H9 (cell line): ENCODE measurements at regions not wholly inside any gene's neighbourhood (a gene's known extent, or its start where the extent isn't known, plus 50 kb on each side); places are given as distances from the start of the nearest gene placed in this dataset.

Experiments
- DNase-seq: peaks from one replicate; pipeline ENCODE4 v3.0.0-alpha.2; 2017
- H2AFZ ChIP-seq: one replicate; pipeline ENCODE4 v1.6.1; 2013; ENCODE audit warnings: mild to moderate bottlenecking, low read length, control low read depth, moderate library complexity
- H2AK5ac ChIP-seq: 2 replicates; pipeline ENCODE4 v1.6.1; 2013; ENCODE audit warnings: low read length, control low read depth, mixed read lengths; ENCODE audit not compliant: insufficient read length
- H2BK120ac ChIP-seq: one replicate; pipeline ENCODE4 v1.6.1; 2013; ENCODE audit warnings: low read depth, mild to moderate bottlenecking, low read length, control low read depth, inconsistent platforms; ENCODE audit not compliant: poor library complexity, severe bottlenecking
- H2BK12ac ChIP-seq: 2 replicates; pipeline ENCODE4 v1.6.1; 2013; ENCODE audit warnings: low read length, control low read depth, mixed read lengths, low read depth; ENCODE audit not compliant: insufficient read length
- H2BK15ac ChIP-seq: 2 replicates; pipeline ENCODE4 v1.6.1; 2013; ENCODE audit warnings: low read depth, low read length, control low read depth
- H2BK20ac ChIP-seq: one replicate; pipeline ENCODE4 v1.6.1; 2013; ENCODE audit warnings: low read depth, mild to moderate bottlenecking, low read length, control low read depth, inconsistent platforms; ENCODE audit not compliant: poor library complexity, severe bottlenecking
- H2BK5ac ChIP-seq: 2 replicates; pipeline ENCODE4 v1.6.1; 2013; ENCODE audit warnings: low read length, control low read depth, mixed read lengths; ENCODE audit not compliant: insufficient read length
- H3K14ac ChIP-seq: 2 replicates; pipeline ENCODE4 v1.6.1; 2013; ENCODE audit warnings: low read length, control low read depth; ENCODE audit not compliant: insufficient read depth
- H3K18ac ChIP-seq: 2 replicates; pipeline ENCODE4 v1.6.1; 2013; ENCODE audit warnings: low read depth, mild to moderate bottlenecking, mixed read lengths, low read length, control low read depth; ENCODE audit not compliant: insufficient read length
- H3K23ac ChIP-seq: 2 replicates; pipeline ENCODE4 v1.6.1; 2013; ENCODE audit warnings: low read length, control low read depth, mixed read lengths, low read depth; ENCODE audit not compliant: insufficient read length
- H3K23me2 ChIP-seq: 2 replicates; pipeline ENCODE4 v1.6.1; 2013; ENCODE audit warnings: low read depth, mild to moderate bottlenecking, mixed read lengths, low read length, control low read depth; ENCODE audit not compliant: insufficient read length, poor library complexity, severe bottlenecking
- H3K27ac ChIP-seq: 2 replicates; pipeline ENCODE4 v1.5.1; 2013; ENCODE audit warnings: low read length, control low read depth, mixed read lengths, low read depth; ENCODE audit not compliant: insufficient read length
- H3K27me3 ChIP-seq: 2 replicates; pipeline ENCODE4 v1.6.1; 2013; ENCODE audit warnings: low read length, control low read depth, inconsistent platforms; ENCODE audit not compliant: insufficient read depth
- H3K4ac ChIP-seq: 2 replicates; pipeline ENCODE4 v1.6.1; 2013; ENCODE audit warnings: low read depth, mild to moderate bottlenecking, control low read depth, inconsistent platforms, low read length, moderate library complexity
- H3K4me1 ChIP-seq: 2 replicates; pipeline ENCODE4 v1.6.1; 2013; ENCODE audit warnings: low read length, control low read depth, inconsistent platforms; ENCODE audit not compliant: insufficient read depth
- H3K4me2 ChIP-seq: 2 replicates; pipeline ENCODE4 v1.6.1; 2013; ENCODE audit warnings: low read length, control low read depth, mixed read lengths; ENCODE audit not compliant: insufficient read length, insufficient read depth
- H3K56ac ChIP-seq: 2 replicates; pipeline ENCODE4 v1.6.1; 2013; ENCODE audit warnings: low read depth, mild to moderate bottlenecking, mixed read lengths, low read length, control low read depth; ENCODE audit not compliant: insufficient read length
- H3K79me1 ChIP-seq: 2 replicates; pipeline ENCODE4 v1.6.1; 2013; ENCODE audit warnings: low read depth, mild to moderate bottlenecking, moderate library complexity, low read length, control low read depth, inconsistent platforms; ENCODE audit not compliant: insufficient read depth, poor library complexity, severe bottlenecking
- H3K79me2 ChIP-seq: 2 replicates; pipeline ENCODE4 v1.6.1; 2013; ENCODE audit warnings: low read length, control low read depth, inconsistent platforms; ENCODE audit not compliant: insufficient read depth
- H3K9ac ChIP-seq: 2 replicates; pipeline ENCODE4 v1.6.1; 2013; ENCODE audit warnings: low read length, control low read depth, mixed read lengths; ENCODE audit not compliant: insufficient read length; ENCODE audit errors: extremely low read depth
- H3K9me3 ChIP-seq: one replicate; pipeline ENCODE4 v1.6.1; 2013; ENCODE audit warnings: low read depth, low read length, inconsistent platforms; ENCODE audit not compliant: control insufficient read depth
- H3T11ph ChIP-seq: one replicate; pipeline ENCODE4 v1.6.1; 2013; ENCODE audit warnings: mild to moderate bottlenecking, low read length, control low read depth, inconsistent platforms
- H4K20me1 ChIP-seq: one replicate; pipeline ENCODE4 v1.6.1; 2013; ENCODE audit not compliant: control insufficient read depth, insufficient read length, insufficient read depth
- H4K5ac ChIP-seq: 2 replicates; pipeline ENCODE4 v1.6.1; 2013; ENCODE audit warnings: low read depth, mild to moderate bottlenecking, mixed read lengths, low read length, control low read depth; ENCODE audit not compliant: insufficient read length
- H4K8ac ChIP-seq: replicated peaks from 2 replicates; pipeline ENCODE4 v1.6.1; 2013; ENCODE audit warnings: low read length, control low read depth, mixed read lengths, low read depth; ENCODE audit not compliant: insufficient read length
- H4K91ac ChIP-seq: 2 replicates; pipeline ENCODE4 v1.6.1; 2013; ENCODE audit warnings: low read depth, mild to moderate bottlenecking, moderate library complexity, mixed read lengths, low read length, control low read depth; ENCODE audit not compliant: insufficient read length
- H3K27ac Mint-ChIP-seq, 3 experiments: 2 replicates in 2 of 3; 3 replicates in 1 of 3; pipeline ENCODE4 v1.8.0; 2020 to 2021; ENCODE audit warnings: mixed read lengths in 3 of 3, mild to moderate bottlenecking in 1 of 3, moderate library complexity in 1 of 3
- H3K27me3 Mint-ChIP-seq: 2 replicates; pipeline ENCODE4 v1.8.0; 2021; ENCODE audit warnings: low read depth, mild to moderate bottlenecking, moderate library complexity, mixed read lengths
- H3K36me3 Mint-ChIP-seq, 3 experiments: 2 replicates in 2 of 3; 3 replicates in 1 of 3; pipeline ENCODE4 v1.8.0; 2020 to 2021; ENCODE audit warnings: low read depth in 3 of 3, mixed read lengths in 3 of 3; ENCODE audit not compliant: insufficient read depth in 1 of 3
- H3K4me1 Mint-ChIP-seq, 2 experiments: 2 replicates each; pipeline ENCODE4 v1.8.0; 2020; ENCODE audit warnings: mixed read lengths in 2 of 2
- H3K4me3 Mint-ChIP-seq, 2 experiments: 2 replicates in 1 of 2; 3 replicates in 1 of 2; pipeline ENCODE4 v1.8.0; 2020 to 2021; ENCODE audit warnings: mild to moderate bottlenecking in 2 of 2, mixed read lengths in 2 of 2, moderate library complexity in 1 of 2
- H3K9me3 Mint-ChIP-seq, 2 experiments: 2 replicates in 1 of 2; 3 replicates in 1 of 2; pipeline ENCODE4 v1.8.0; 2020; ENCODE audit warnings: mild to moderate bottlenecking in 2 of 2, mixed read lengths in 2 of 2, moderate library complexity in 1 of 2
- WGBS: extraction: QIAGEN DNeasy Blood & Tissue Kit; methylation state at CpG from one replicate; pipeline ENCODE4 v1.1.7; 2013; ENCODE audit warnings: missing lambda C conversion rate, low lambda C conversion rate, mixed read lengths; ENCODE audit not compliant: insufficient read length; ENCODE audit errors: extremely low coverage; 5-methylcytosine and 5-hydroxymethylcytosine counted together
- TF ChIP-seq, protein P1 (sequence below): fragments of 200-600 bp; sonication (generic); conservative IDR thresholded peaks from 3 replicates; pipeline ENCODE4 v1.8.0; 2021; ENCODE audit warnings: antibody characterized with exemption, mild to moderate bottlenecking

DNA sequence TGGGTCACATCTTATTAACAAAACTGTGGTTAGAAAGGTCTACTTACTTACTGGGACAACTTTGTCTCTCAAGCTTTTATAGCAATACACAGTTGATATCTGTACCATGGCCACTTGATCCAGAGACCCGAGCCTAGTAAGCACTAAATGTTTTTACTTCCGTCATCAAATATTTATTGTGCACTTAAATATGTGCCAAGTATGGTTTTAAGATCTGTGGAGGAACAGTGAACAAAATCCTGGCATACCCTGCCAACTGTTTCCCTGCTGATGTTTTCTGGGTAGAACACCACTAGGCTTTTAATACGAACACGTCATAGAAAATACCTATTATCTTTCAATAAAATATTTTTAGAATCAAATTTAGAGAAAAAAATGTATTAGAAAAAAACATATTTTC, 574.8 kb downstream of the HACE1 start:
- Mint-ChIP-seq H3K4me3 (no peak overlapping the region), H3K36me3 (no peaks in the 10 kb centered on the region), H3K27me3 (peaks cover 3% of the 10 kb centered on the region), H3K27ac (no peak overlapping the region), H3K4me1 (peaks cover 3% of the 10 kb centered on the region in 2 experiments; a peak in 2 of 4 replicates), H3K9me3 (no peaks in the 10 kb centered on the region)
- no peak overlapping the region for H2AK5ac ChIP-seq
- H3K4me2 ChIP-seq, result no peak overlapping the region
- no peaks in the 10 kb centered on the region for H3K4me1 ChIP-seq
- TF ChIP-seq, protein P1, sequence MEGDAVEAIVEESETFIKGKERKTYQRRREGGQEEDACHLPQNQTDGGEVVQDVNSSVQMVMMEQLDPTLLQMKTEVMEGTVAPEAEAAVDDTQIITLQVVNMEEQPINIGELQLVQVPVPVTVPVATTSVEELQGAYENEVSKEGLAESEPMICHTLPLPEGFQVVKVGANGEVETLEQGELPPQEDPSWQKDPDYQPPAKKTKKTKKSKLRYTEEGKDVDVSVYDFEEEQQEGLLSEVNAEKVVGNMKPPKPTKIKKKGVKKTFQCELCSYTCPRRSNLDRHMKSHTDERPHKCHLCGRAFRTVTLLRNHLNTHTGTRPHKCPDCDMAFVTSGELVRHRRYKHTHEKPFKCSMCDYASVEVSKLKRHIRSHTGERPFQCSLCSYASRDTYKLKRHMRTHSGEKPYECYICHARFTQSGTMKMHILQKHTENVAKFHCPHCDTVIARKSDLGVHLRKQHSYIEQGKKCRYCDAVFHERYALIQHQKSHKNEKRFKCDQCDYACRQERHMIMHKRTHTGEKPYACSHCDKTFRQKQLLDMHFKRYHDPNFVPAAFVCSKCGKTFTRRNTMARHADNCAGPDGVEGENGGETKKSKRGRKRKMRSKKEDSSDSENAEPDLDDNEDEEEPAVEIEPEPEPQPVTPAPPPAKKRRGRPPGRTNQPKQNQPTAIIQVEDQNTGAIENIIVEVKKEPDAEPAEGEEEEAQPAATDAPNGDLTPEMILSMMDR, result no peak
- no peak overlapping the region for H3K56ac ChIP-seq
- no peak for DNase-seq
- no peak overlapping the region for H3K23ac ChIP-seq
- no peak overlapping the region for H2BK120ac ChIP-seq
- no peak overlapping the region for H3K18ac ChIP-seq
- H3K27ac ChIP-seq, result no peak overlapping the region
- H4K91ac ChIP-seq, result no peak overlapping the region
- H2AFZ ChIP-seq, result no peak overlapping the region
- no peaks in the 10 kb centered on the region for H4K20me1 ChIP-seq
- H2BK12ac ChIP-seq, result no peak overlapping the region
- no peak overlapping the region for H3K9ac ChIP-seq
- no peak overlapping the region for H4K5ac ChIP-seq
- H3K79me1 ChIP-seq, result no peaks in the 10 kb centered on the region
- no peak overlapping the region for H4K8ac ChIP-seq
- H3K27me3 ChIP-seq, result no peaks in the 10 kb centered on the region
- no peak overlapping the region for H3K14ac ChIP-seq
- H3K79me2 ChIP-seq, result no peaks in the 10 kb centered on the region
- WGBS, result no CpG with 5 or more reads among the region's 4 CpGs
- no peak overlapping the region for H2BK20ac ChIP-seq
- H3K23me2 ChIP-seq, result no peaks in the 10 kb centered on the region
- H3T11ph ChIP-seq, result no peak overlapping the region
- H2BK5ac ChIP-seq, result no peak overlapping the region
- H3K9me3 ChIP-seq, result no peaks in the 10 kb centered on the region
- no peak overlapping the region for H3K4ac ChIP-seq
- H2BK15ac ChIP-seq, result no peak overlapping the region
